DND-41 (cell line): ENCODE measurements at regions not wholly inside any gene's neighbourhood (a gene's known extent, or its start where the extent isn't known, plus 50 kb on each side); places are given as distances from the start of the nearest gene placed in this dataset.

Experiments used
- ATAC-seq: fragments of 200-7000 bp; cut with Tn5 transposase; 3 replicates; pipeline ENCODE4 v1.9.1; 2021; ENCODE audit warnings: low read depth; ENCODE audit not compliant: insufficient read depth
- DNase-seq: peaks from one replicate; pipeline ENCODE4 v3.0.0-alpha.2; 2020
- H2AFZ ChIP-seq: 2 replicates; pipeline ENCODE4 v1.6.0; 2012; ENCODE audit warnings: low read depth, low read length
- H3K27ac ChIP-seq: 2 replicates; pipeline ENCODE4 v1.5.1; 2012; ENCODE audit warnings: low read length, inconsistent platforms
- H3K27me3 ChIP-seq: fragments of 200-600 bp; sonication (generic); 2 replicates; pipeline ENCODE4 v1.6.0; 2012; ENCODE audit warnings: low read length, mild to moderate bottlenecking, inconsistent platforms; ENCODE audit not compliant: insufficient read depth, poor library complexity
- H3K36me3 ChIP-seq: 2 replicates; pipeline ENCODE4 v1.5.1; 2012; ENCODE audit warnings: low read length, inconsistent platforms; ENCODE audit not compliant: insufficient read depth
- H3K4me1 ChIP-seq: 2 replicates; pipeline ENCODE4 v1.5.1; 2012; ENCODE audit warnings: mild to moderate bottlenecking, low read length; ENCODE audit not compliant: insufficient read depth
- H3K4me2 ChIP-seq: 2 replicates; pipeline ENCODE4 v1.6.0; 2012; ENCODE audit warnings: mild to moderate bottlenecking, moderate library complexity, low read length, inconsistent platforms; ENCODE audit not compliant: insufficient read depth
- H3K4me3 ChIP-seq, 2 experiments: fragments of 200-600 bp in 1 of 2; shearing (Covaris generic) in 1 of 2; 2 replicates each; pipeline ENCODE4 v1.5.1; 2012 to 2016; ENCODE audit warnings: inconsistent platforms in 2 of 2, low read length in 2 of 2, mild to moderate bottlenecking in 2 of 2, low read depth in 1 of 2, moderate library complexity in 1 of 2
- H3K79me2 ChIP-seq: 2 replicates; pipeline ENCODE4 v1.6.0; 2012; ENCODE audit warnings: low read length, inconsistent platforms; ENCODE audit not compliant: insufficient read depth
- H3K9ac ChIP-seq: 2 replicates; pipeline ENCODE4 v1.6.0; 2012; ENCODE audit warnings: low read depth, mild to moderate bottlenecking, inconsistent platforms, low read length, moderate library complexity
- H3K9me3 ChIP-seq: 2 replicates; pipeline ENCODE4 v1.5.1; 2012; ENCODE audit warnings: low read length, moderate library complexity, mild to moderate bottlenecking, inconsistent platforms; ENCODE audit not compliant: insufficient read depth, severe bottlenecking
- H4K20me1 ChIP-seq: 2 replicates; pipeline ENCODE4 v1.6.0; 2012; ENCODE audit warnings: low read length; ENCODE audit not compliant: insufficient read depth
- CTCF ChIP-seq: IDR thresholded peaks from 2 replicates; pipeline ENCODE4 v1.5.1; 2012; ENCODE audit warnings: borderline replicate concordance, low read length, moderate library complexity, mild to moderate bottlenecking; ENCODE audit not compliant: poor library complexity, severe bottlenecking; ENCODE audit errors: extremely low read depth
- EZH2 ChIP-seq: IDR thresholded peaks from 3 replicates; pipeline ENCODE4 v1.6.1; 2012; ENCODE audit warnings: borderline replicate concordance, low read depth, mild to moderate bottlenecking, moderate library complexity, low read length, inconsistent platforms; ENCODE audit not compliant: severe bottlenecking

GRCh38 chr12:59121451-59121850, 201.1 kb upstream of the LRIG3 start:
- Histone ChIP-seq H3K79me2 (no peaks in the 10 kb centered on the region), H3K4me1 (no peaks in the 10 kb centered on the region), H3K27ac (no peak overlapping the region), H3K9ac (no peak overlapping the region), H3K9me3 (no peaks in the 10 kb centered on the region), H2AFZ (no peak overlapping the region), H3K4me3 (no peak overlapping the region), H4K20me1 (no peaks in the 10 kb centered on the region), H3K27me3 (no peaks in the 10 kb centered on the region), H3K36me3 (no peaks in the 10 kb centered on the region), H3K4me2 (no peak overlapping the region)
- ATAC-seq: no peak
- DNase-seq: no peak
- no peak for TF ChIP-seq CTCF
- TF ChIP-seq EZH2: no peak

GRCh38 chr12:59119676-59120075, 199.4 kb upstream of the LRIG3 start:
- ATAC-seq (no peak), DNase-seq (no peak)
- H3K4me2 ChIP-seq: no peak overlapping the region
- H4K20me1 ChIP-seq: no peaks in the 10 kb centered on the region
- no peaks in the 10 kb centered on the region for H3K36me3 ChIP-seq
- no peak overlapping the region for H3K9ac ChIP-seq
- TF ChIP-seq EZH2: no peak
- no peak for TF ChIP-seq CTCF
- no peaks in the 10 kb centered on the region for H3K27me3 ChIP-seq
- H3K79me2 ChIP-seq: no peaks in the 10 kb centered on the region
- no peaks in the 10 kb centered on the region for H3K4me1 ChIP-seq
- no peaks in the 10 kb centered on the region for H3K9me3 ChIP-seq
- no peak overlapping the region for H3K4me3 ChIP-seq
- H2AFZ ChIP-seq: no peak overlapping the region
- no peak overlapping the region for H3K27ac ChIP-seq

GRCh38 chr12:59118356-59118755, 198.1 kb upstream of the LRIG3 start:
- peaks cover 6% of the 10 kb centered on the region for H3K4me1 ChIP-seq
- no peak overlapping the region for H2AFZ ChIP-seq
- H3K36me3 ChIP-seq: no peaks in the 10 kb centered on the region
- ATAC-seq (no peak), DNase-seq (no peak)
- H4K20me1 ChIP-seq: no peaks in the 10 kb centered on the region
- TF ChIP-seq CTCF (no peak), EZH2 (no peak)
- no peaks in the 10 kb centered on the region for H3K9me3 ChIP-seq
- no peak overlapping the region for H3K27ac ChIP-seq
- H3K4me3 ChIP-seq: no peak overlapping the region
- H3K27me3 ChIP-seq: no peaks in the 10 kb centered on the region
- H3K9ac ChIP-seq: no peak overlapping the region
- no peaks in the 10 kb centered on the region for H3K79me2 ChIP-seq
- H3K4me2 ChIP-seq: no peak overlapping the region

GRCh38 chr12:59115995-59116394, 195.7 kb upstream of the LRIG3 start:
- no peak for DNase-seq
- H3K27me3 ChIP-seq: no peaks in the 10 kb centered on the region
- no peak overlapping the region for H3K4me3 ChIP-seq
- H3K27ac ChIP-seq: no peak overlapping the region
- peaks cover 6% of the 10 kb centered on the region for H3K4me1 ChIP-seq
- no peak for TF ChIP-seq EZH2
- TF ChIP-seq CTCF: no peak
- no peak overlapping the region for H3K9ac ChIP-seq
- H2AFZ ChIP-seq: no peak overlapping the region
- H3K36me3 ChIP-seq: no peaks in the 10 kb centered on the region
- ATAC-seq: no peak
- H4K20me1 ChIP-seq: no peaks in the 10 kb centered on the region
- H3K9me3 ChIP-seq: no peaks in the 10 kb centered on the region
- H3K4me2 ChIP-seq: no peak overlapping the region
- no peaks in the 10 kb centered on the region for H3K79me2 ChIP-seq
